GM21381 (cell line): ENCODE measurements at regions not wholly inside any gene's neighbourhood (a gene's known extent, or its start where the extent isn't known, plus 50 kb on each side); places are given as distances from the start of the nearest gene placed in this dataset.
A peak's percentile ranks its signal among the peaks of the same experiment; 100 is the strongest.

Source experiments
- ATAC-seq: cut with Tn5 transposase; IDR thresholded peaks from one replicate; pipeline ENCODE4 v1.9.1; 2021; ENCODE audit warnings: mild to moderate bottlenecking, moderate library complexity; ENCODE audit not compliant: unreplicated experiment

DNA sequence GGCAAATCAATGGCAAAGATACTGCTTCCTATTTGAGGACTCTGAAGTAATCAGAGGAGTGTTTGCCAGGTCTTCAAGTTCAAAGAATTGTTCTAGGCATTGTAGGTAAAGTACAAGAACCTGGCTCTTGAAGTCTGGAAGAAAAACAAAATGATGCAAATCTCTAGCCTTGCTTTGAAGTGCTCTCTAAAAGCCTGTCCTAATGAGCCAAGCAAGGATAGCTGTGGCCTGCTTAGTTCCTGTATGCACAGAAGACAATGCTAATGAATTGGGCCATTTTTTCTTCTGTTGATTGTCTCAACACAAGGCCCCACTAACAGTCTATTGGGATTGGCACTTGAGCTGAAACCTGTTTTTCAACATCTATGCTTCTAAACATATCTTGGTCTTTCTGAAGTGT lies 165.0 kb upstream of the POU3F2 start:
- no peak for ATAC-seq

GRCh38 chr6:98670045-98670746 lies 164.2 kb upstream of the POU3F2 start:
- ATAC-seq: no peak

DNA sequence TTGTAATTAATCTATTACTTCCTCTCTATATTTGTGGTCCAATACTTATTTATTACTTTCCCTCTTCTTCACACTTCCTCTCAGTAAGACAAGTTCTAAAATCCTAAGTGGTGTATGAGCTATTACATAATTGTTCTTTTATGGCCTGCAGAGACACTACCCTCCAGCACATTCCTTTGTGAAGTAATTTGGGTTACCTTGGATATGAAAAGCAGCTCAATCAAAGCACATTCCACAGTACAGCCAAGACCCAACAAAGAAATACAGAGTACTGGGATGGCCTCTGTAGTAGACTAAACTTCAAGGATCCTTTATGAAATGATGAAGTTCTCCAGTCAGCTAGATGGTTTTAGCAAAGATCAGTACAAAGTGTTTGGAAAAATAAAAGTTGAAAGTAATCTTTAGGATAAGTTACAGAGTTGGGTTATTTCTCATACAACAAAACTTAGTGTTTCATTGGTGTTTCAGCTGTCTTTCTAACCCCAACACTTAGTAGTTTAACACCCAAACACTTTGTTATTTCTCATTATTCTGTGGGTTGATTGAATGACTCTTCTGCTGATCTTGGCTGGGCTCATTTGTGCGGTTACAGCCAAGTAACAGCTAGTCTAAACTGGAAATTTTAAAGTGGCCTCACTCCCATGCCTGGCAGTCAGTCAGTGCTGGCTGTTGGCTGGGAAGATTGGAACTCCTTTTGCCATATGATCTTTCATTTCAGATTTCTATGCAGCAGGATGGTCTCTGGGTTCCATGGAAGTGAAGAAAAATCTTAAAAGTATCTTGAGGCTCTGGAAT lies 161.5 kb upstream of the POU3F2 start:
- no peak for ATAC-seq

GRCh38 chr6:98678481-98678880 lies 155.9 kb upstream of the POU3F2 start:
- no peak for ATAC-seq

DNA sequence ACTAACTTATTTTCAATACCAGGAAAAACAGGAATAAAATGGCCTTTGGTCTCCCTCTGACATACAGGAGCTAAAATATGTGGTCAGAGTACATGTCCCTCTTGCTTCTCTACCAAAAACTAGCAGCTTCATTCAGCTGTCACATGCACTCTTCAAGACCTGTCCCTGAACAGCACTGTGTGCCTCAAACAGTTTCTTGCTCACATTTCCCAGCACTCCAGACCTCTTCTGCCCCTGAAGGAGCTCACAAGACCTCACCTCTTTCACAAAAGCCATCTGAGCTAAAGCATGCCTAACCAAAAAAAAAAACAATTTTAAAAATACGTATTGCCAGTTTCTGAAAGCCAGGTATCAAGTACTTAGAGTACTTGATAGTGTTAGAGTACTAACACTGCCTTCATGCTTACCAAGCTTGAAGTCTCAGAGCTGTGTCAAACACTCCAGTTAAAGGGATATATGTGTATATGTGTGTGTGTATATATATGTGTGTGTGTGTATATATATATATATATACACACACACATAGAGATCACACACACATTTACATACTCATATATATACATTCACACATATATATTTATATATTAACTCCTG lies 148.3 kb upstream of the POU3F2 start:
- ATAC-seq: no peak

DNA sequence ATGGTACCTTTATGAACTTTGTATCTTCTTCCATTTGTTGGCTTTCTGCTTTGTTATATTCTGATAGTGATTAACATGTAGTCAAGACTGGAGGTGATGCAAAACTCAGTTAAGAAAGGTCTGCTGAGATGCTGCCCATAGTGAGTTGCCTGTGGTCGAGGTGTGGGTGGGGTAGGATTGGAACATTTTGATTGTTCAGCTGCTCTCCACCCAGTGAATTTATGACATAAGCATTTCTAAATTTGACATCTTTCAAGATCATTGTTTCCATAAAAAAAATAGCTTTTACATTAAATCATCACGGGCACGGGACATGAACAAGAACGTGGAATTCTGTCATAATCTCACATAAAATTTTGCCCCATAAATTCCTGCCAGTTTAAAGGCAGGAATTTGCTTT lies 146.6 kb upstream of the POU3F2 start:
- ATAC-seq: no peak

DNA sequence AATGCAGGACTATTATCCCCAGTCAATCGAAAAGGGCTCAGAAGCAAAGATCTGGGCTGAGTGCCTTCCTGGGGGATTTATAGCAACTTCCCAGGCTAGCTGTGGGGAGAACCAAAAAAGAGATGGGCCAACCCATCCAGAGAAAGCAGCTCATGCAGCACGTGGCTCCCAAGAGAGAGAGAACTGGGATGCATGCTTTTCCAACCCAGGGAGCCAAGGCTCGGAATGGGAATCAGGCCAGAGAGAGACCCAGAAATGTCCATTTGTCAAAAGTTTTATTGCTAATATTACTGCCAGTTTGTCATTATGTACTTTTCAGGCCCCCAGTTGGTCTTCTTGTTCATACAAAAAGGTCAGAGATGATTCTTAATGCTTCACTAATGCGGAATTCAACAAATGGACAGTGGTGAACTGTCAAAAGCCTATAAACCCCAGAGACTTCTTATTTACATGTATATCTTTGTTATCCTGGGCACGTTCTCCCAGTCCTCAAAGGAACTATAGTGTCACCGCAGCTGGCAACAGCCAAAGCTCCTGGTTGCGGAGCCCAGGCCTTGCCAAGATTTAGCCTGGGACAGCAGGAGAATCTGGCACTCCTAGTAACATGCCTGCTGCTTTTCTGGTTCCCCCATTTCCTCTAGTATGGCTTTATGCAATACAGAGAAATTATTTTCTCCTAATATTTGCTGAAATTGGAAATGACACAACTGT lies 139.1 kb upstream of the POU3F2 start:
- ATAC-seq: no peak

- ATAC-seq: no peak
These were observed 123.0 kb upstream of the POU3F2 start for GRCh38 chr6:98711380-98711779.

DNA sequence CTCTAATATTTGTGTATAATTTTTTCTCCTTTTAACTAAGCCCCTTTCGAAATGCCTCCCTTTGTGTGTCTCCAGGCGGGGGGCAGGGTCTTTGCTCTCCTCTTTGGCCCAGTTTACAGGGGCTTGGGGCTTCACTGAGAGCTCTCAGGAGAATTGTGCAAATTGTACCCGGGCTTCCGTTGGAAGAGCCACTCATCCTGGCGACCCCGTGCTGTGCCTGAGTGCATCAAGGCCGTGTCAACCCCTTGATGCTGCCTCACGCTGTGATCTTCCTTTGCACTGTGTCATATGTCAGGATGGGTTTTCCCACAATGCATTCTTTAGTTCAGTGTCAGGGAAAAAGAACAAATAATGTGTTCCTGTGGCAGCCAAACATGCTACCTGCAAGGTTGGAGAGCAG lies 118.0 kb upstream of the POU3F2 start:
- no peak for ATAC-seq

DNA sequence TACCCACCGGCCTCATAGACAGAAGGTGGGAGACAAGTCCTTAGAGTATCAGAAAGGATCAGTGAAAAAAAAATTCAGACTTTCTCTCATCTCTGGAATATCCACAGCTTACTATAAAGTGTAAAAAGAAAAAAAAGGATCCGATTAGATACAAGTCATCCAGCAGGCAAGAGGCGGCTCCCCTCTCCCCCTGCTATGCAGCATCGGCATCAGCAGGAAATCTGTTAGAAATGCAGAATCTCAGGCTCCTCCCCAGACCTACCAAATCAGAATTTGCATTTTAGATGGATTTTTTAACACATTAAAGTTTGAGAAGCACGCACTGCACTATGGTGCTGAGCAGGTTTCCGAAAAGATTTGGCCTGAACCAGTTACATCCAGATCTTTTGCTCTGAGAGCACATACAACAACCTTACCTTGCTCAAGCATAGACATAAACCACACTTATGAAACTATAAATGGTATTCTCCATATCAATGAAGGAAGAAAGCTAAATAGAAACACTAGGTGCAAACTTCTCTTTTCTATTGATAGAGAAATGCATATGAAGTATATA lies 117.0 kb upstream of the POU3F2 start:
- no peak for ATAC-seq

DNA sequence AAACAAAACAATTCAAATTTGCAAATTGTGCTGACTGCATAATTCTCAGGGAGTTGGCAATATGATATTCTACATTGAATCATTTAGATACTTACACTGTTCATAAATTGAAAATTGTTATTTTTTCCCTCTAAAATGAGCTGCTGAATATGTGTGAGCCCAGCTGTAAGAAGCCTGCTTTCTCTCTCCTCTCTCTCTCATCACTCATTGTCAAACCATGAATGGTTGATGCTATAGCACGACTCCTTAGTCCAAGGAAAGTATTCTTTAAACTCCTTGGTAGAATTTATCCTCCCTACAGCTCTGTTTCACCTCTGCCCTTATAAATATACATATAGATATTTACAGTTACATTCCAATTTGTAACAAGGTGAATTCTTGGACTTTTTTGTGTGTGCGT lies 116.4 kb upstream of the POU3F2 start:
- ATAC-seq: no peak

GRCh38 chr6:98724537-98724936 lies 109.8 kb upstream of the POU3F2 start:
- no peak for ATAC-seq

GRCh38 chr6:98747273-98747672 lies 87.1 kb upstream of the POU3F2 start:
- no peak for ATAC-seq

DNA sequence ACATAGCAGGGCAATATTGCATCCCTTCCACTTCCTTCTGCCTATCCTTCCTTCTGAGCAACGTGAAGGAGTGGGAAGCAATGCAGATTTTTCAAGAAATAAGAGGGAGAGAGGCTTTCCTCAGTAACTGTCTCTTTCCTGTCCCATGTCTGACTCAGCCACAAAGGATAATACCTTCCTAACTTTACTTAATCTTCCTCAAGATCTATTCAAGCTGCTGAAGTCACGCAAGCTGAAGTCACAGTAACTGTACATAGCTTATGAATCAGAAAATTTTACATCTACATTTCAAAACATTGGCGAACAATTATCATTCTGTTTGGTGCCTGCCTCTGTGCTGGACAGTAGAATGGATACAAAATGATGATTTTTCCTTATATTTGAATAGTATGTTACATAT lies 86.4 kb upstream of the POU3F2 start:
- no peak for ATAC-seq

- ATAC-seq: no peak
These were observed 74.9 kb upstream of the POU3F2 start for GRCh38 chr6:98759459-98759858.

GRCh38 chr6:98764373-98764911 lies 69.9 kb upstream of the POU3F2 start:
- ATAC-seq: no peak

GRCh38 chr6:98769546-98769945 lies 64.8 kb upstream of the POU3F2 start:
- peak; percentile 62 for ATAC-seq

- no peak for ATAC-seq
These were observed 59.2 kb upstream of the POU3F2 start for GRCh38 chr6:98775205-98775604.

GRCh38 chr6:98777762-98778161 lies 56.6 kb upstream of the POU3F2 start:
- ATAC-seq: peak; percentile 100

DNA sequence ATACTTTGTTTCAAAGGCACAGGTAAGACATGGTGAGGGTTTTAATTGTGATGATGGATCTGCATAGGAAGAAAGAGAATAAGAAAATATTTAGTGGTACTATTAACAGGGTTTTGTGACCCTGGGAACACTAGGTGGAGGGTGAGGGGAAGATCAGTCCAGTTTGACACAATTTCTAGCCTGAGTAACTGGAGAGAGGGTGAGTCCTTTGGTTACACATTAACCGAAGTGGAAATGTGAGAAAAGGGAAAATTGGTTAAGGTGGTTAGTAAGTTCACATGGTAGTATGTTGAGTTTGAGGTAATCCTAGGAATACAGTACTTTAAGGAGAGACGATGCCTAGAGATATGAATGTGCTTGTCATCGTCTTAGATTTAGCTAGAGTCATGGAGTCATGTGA lies 54.8 kb upstream of the POU3F2 start:
- no peak for ATAC-seq

DNA sequence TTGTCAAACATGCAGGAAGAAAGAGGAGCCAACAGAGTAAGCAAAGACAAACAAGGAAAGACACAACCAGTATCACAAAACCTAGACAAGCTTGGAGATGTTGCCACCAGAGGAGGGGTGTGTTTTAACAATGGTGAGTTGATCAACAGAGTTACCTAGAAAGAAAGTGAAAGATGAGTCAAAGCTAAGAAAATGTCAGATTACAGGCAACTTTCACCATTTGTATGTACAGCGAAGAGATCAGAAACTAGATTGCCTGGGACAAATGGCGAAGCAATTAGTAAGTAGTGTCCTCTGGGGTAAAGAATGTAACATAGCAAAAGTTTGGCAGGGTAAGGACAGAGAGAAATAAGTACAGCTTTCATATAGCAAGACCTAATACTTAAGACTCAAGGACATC lies 51.6 kb upstream of the POU3F2 start:
- no peak for ATAC-seq
